HFFc6 (cell line): ENCODE measurements at regions not wholly inside any gene's neighbourhood (a gene's known extent, or its start where the extent isn't known, plus 50 kb on each side); places are given as distances from the start of the nearest gene placed in this dataset.
"Not testable (repeated sequence)": the region's sequence is repeated elsewhere in the genome, so short reads cannot be mapped to it uniquely, and the experiment has no call there.

Experiments
- DNase-seq: peaks from one replicate; pipeline ENCODE4 v3.0.0-alpha.2; 2018
- H3K27ac Mint-ChIP-seq: 2 replicates; pipeline ENCODE4 v1.8.0; 2020; ENCODE audit warnings: mild to moderate bottlenecking, mixed read lengths
- H3K27me3 Mint-ChIP-seq: 2 replicates; pipeline ENCODE4 v1.8.0; 2021; ENCODE audit warnings: mild to moderate bottlenecking, moderate library complexity, mixed read lengths; ENCODE audit not compliant: insufficient read depth
- H3K36me3 Mint-ChIP-seq: 2 replicates; pipeline ENCODE4 v1.8.0; 2021; ENCODE audit warnings: low read depth, mixed read lengths
- H3K4me1 Mint-ChIP-seq: 2 replicates; pipeline ENCODE4 v1.8.0; 2020; ENCODE audit warnings: low read depth, mixed read lengths
- H3K4me3 Mint-ChIP-seq: 2 replicates; pipeline ENCODE4 v1.8.0; 2020; ENCODE audit warnings: mild to moderate bottlenecking, moderate library complexity, mixed read lengths
- H3K9me3 Mint-ChIP-seq: 2 replicates; pipeline ENCODE4 v1.8.0; 2020; ENCODE audit warnings: mild to moderate bottlenecking, mixed read lengths
- CTCF ChIP-seq: fragments of 200-600 bp; sonication (generic); IDR thresholded peaks from 2 replicates; pipeline ENCODE4 v1.5.0; 2021; ENCODE audit warnings: antibody characterized with exemption, mild to moderate bottlenecking

GRCh38 chr2:35960596-35960995, 395.0 kb upstream of the CRIM1 start:
- no peaks in the 10 kb centered on the region for H3K9me3 Mint-ChIP-seq
- no peak overlapping the region for H3K4me3 Mint-ChIP-seq
- no peak for TF ChIP-seq CTCF
- DNase-seq = no peak
- H3K27ac Mint-ChIP-seq = no peak overlapping the region
- peaks cover 2% of the 10 kb centered on the region; the same call in 1 of the 2 replicates for H3K27me3 Mint-ChIP-seq
- no peaks in the 10 kb centered on the region for H3K36me3 Mint-ChIP-seq
- no peaks in the 10 kb centered on the region for H3K4me1 Mint-ChIP-seq

- H3K27ac Mint-ChIP-seq, H3K36me3 Mint-ChIP-seq, H3K4me3 Mint-ChIP-seq, H3K4me1 Mint-ChIP-seq, H3K9me3 Mint-ChIP-seq, H3K27me3 Mint-ChIP-seq, DNase-seq: not testable (repeated sequence)
Measured at GRCh38 chr2:35957053-35957452, 398.5 kb upstream of the CRIM1 start.

- Mint-ChIP-seq H3K9me3 (no peaks in the 10 kb centered on the region), H3K36me3 (no peaks in the 10 kb centered on the region), H3K27ac (no peak overlapping the region), H3K4me1 (no peaks in the 10 kb centered on the region), H3K27me3 (peaks cover 1% of the 10 kb centered on the region; the same call in 1 of the 2 replicates), H3K4me3 (no peak overlapping the region)
- DNase-seq = no peak
- no peak for TF ChIP-seq CTCF
Measured at GRCh38 chr2:35946478-35946877, 409.1 kb upstream of the CRIM1 start.

GRCh38 chr2:35938838-35939237, 416.7 kb upstream of the CRIM1 start:
- no peak for DNase-seq
- no peak overlapping the region for H3K27ac Mint-ChIP-seq
- H3K9me3 Mint-ChIP-seq = no peaks in the 10 kb centered on the region
- no peak overlapping the region for H3K4me3 Mint-ChIP-seq
- no peak for TF ChIP-seq CTCF
- H3K4me1 Mint-ChIP-seq = no peaks in the 10 kb centered on the region
- H3K36me3 Mint-ChIP-seq = no peaks in the 10 kb centered on the region
- H3K27me3 Mint-ChIP-seq = no peaks in the 10 kb centered on the region

GRCh38 chr2:35933031-35933430, 422.5 kb upstream of the CRIM1 start:
- Mint-ChIP-seq H3K27me3 (no peaks in the 10 kb centered on the region; the same call in 1 of the 2 replicates), H3K27ac (no peak overlapping the region), H3K4me1 (no peaks in the 10 kb centered on the region), H3K36me3 (no peaks in the 10 kb centered on the region), H3K4me3 (no peak overlapping the region), H3K9me3 (no peaks in the 10 kb centered on the region)
- no peak for TF ChIP-seq CTCF
- DNase-seq = no peak

- no peak for TF ChIP-seq CTCF
- no peak overlapping the region for H3K27ac Mint-ChIP-seq
- H3K36me3 Mint-ChIP-seq = no peaks in the 10 kb centered on the region
- no peak overlapping the region for H3K4me3 Mint-ChIP-seq
- DNase-seq = no peak
- no peaks in the 10 kb centered on the region; the same call in 1 of the 2 replicates for H3K27me3 Mint-ChIP-seq
- no peaks in the 10 kb centered on the region for H3K9me3 Mint-ChIP-seq
- no peaks in the 10 kb centered on the region for H3K4me1 Mint-ChIP-seq
Measured at GRCh38 chr2:35932276-35932963, 423.2 kb upstream of the CRIM1 start.
